GM04503 (cell line): ENCODE measurements at regions not wholly inside any gene's neighbourhood (a gene's known extent, or its start where the extent isn't known, plus 50 kb on each side); places are given as distances from the start of the nearest gene placed in this dataset.
"Not testable (repeated sequence)": the region's sequence is repeated elsewhere in the genome, so short reads cannot be mapped to it uniquely, and the experiment has no call there.

Source experiments
- DNase-seq: peaks from one replicate; pipeline ENCODE4 v3.0.0-alpha.2; 2012; ENCODE audit warnings: low read depth

GRCh38 chr2:87540242-87540641 is 207.6 kb upstream of the PLGLB2 start:
- DNase-seq: not testable (repeated sequence)

- not testable (repeated sequence) for DNase-seq
Observed at GRCh38 chr2:87542599-87543174, 205.2 kb upstream of the PLGLB2 start.

DNA sequence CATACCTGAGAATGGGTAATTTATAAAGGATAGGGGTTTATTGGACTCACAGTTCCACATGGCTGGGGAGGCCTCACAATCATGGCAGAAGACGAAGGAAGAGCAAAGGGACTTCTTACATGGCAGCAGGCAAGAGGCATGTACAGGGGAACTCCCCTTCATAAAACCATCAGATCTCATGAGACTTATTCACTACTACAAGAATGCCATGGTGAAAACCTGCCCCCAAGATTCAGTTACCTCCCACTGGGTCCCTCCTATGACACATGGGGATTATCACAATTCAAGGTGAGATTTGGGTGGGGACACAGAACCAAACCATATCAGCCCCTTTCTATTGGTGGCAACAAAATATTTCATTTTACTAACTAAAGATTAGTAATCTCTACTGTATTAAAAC is 204.1 kb upstream of the PLGLB2 start:
- not testable (repeated sequence) for DNase-seq

DNA sequence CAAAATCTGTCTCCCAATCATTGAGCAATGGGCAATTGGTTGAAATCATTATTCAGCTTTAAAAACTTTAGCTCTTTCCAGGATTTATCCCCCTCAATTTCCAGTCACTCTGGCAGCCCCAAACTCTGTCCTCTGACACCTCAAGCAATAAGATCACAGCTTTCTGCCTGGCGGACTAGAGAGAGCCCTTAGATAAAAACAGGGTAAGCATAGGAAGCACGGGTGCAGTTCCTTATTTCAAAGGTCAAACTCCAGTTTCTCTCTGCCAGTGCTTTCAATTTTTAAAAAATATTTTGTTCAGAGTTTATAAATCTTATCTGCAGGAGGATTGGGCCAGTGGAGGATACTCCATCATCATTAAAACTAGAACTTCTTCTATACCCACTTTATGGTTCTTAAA is 200.8 kb upstream of the PLGLB2 start:
- DNase-seq: not testable (repeated sequence)

- not testable (repeated sequence) for DNase-seq
Observed at GRCh38 chr2:87547966-87548365, 199.9 kb upstream of the PLGLB2 start.

DNA sequence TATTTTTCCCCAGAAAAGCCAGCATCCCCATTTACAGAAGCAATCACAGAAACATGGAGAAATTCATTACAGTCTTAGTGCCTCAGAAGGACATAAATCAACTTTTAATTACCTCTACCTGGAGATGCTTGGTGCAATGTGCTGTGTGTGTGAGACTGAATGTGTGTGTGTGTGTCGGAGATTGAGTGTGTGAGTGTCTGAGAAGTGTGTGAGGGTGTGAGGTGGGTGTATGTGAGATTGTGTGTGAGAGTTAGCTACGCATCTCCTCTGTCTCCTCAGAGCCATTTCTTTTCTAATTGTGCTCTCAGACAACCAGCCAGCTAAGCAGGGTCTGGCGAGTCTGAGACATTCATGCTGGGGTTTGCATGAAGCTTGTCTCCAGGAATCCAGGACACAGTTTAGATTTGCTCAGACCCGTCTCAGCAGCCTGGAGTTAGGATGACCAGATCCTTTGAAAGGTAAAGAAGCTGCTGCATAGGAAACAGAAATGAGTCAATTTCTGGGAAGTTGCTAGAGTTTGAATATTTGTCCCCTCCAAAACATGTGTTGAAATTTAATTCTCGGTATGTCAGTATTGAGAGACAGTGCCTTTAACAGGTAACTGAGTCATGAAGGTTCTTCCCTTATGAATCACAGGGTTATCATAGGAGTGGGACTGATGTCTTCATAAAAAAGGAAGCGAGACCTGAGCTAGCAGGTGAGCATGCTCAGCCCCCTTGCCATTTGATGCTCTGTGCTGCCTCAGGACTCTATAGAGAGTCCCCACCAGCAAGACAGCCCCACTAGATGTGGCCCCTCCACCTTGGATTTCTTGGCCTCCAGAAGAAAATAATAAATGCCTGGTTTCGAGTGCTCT is 199.0 kb upstream of the PLGLB2 start:
- DNase-seq: not testable (repeated sequence)

DNA sequence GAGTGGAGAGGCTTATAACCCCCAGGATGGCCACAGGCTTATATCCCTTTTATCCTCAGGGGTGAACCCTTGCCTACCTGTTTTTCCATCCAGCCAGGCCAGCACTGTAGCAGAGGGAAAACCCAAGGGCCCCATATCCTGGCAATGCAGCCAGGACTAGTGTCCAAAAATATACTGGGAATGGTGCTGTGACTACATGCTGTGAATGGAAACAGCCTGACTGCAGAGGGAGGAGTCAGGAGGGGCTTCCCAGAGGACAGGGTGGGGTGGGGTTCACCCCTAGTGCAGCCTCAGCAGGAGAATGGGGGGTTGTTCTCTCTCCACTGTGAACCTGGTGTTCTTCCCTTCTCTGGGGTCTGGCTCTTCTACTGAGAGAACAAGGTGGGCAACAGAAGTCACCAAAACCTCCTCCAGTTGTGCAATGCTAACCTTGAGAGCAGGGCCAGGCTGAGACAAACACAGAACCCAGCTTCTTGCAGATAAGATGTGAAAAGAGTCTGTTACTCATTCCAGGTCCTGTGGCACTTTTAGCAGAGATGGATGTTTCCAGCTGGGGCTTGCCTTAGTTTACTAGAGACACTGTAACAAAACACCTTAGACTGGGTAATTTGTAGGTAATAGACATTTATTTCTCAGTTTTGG is 198.2 kb upstream of the PLGLB2 start:
- not testable (repeated sequence) for DNase-seq

- not testable (repeated sequence) for DNase-seq
Observed at GRCh38 chr2:87554678-87555077, 193.2 kb upstream of the PLGLB2 start.

GRCh38 chr2:87555082-87555481 is 192.8 kb upstream of the PLGLB2 start:
- not testable (repeated sequence) for DNase-seq

DNA sequence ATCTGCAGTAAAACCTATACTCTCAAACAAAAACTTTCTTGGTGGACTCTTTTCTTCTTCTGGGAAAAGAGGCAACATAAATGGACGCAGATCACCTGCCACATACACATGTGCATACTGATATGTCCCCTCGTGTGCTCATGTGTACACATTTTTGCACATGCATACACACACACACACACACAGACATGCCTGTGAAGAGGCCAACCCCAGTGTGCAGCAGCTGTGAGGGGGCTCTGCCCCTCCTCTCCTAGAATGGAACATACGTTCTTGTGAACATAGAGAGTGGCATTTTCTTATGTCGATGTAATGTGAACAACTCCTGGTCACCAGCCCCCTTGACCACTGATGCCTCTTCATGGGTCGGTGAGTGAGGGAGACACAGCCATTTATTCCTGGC is 188.9 kb upstream of the PLGLB2 start:
- not testable (repeated sequence) for DNase-seq

GRCh38 chr2:87559735-87560134 is 188.2 kb upstream of the PLGLB2 start:
- not testable (repeated sequence) for DNase-seq

DNA sequence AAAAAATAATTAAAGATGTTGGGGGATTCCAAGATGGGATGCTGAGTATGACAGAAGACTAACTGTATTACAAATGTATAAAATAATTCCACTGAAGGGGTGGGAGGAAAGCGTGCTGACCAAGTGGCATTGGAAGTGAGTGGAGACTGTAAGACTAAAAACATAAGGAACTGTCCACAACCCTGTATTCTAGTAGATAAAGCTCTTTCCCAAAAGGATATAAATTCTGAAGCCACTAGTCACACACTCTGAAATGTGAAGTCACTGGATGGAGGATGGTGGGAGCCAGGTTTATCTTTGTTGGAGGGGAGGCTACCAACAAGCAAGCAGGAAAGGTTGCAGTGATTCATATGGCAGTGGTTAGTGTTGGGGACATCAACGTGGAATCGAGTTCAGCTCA is 182.8 kb upstream of the PLGLB2 start:
- not testable (repeated sequence) for DNase-seq

- not testable (repeated sequence) for DNase-seq
Observed at GRCh38 chr2:87566531-87566930, 181.4 kb upstream of the PLGLB2 start.

- not testable (repeated sequence) for DNase-seq
Observed at GRCh38 chr2:87567093-87567492, 180.8 kb upstream of the PLGLB2 start.

DNA sequence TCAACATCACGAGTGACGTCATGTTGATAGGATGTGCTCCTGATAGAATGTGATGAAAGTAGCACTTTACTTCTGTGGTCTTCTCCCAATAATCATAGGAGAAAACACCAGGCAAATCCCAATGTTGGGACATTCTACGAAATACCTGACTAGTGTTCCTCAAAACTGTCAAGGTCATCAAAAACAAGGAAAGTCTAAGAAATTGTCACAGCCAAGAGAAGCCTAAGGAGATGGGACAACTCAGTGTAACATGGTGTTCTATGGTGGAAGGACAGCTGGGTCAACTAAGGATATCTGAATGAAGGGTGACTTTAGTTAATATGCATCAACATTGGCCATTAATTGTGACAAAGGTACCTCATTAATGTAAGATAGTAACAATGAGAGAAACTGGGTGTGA is 180.0 kb upstream of the PLGLB2 start:
- not testable (repeated sequence) for DNase-seq

DNA sequence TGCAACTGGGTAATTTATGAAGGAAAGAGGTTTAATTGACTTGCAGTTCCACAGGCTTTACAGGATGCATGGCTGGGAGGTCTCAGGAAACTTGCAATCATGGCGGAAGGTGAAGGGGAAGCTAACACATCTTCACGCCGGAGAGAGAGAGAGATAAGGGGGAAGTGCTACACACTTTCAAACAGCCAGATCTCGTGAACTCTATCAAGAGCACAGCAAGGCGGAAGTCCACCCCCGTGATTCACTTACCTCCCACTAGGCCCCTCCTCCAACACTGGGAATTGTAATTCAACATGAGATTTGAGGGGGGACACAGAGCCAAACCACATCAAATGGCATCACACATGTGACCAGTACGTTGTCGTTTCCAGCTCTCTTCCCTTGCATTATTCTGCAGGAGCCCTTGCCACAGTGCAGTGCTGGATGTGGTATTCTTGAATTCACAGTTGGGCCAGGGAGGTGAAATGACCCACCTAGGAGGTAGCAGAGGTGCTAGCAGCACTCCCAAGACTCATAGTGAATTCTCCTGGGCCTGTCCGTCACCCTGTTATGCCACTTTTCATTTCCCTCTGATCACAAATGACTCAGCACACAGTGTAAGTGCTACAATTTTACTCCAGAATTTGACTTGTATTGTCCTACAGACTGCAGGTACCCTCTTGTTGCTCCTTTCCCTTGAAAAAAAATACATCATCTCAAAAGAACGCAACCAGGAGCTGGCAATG is 179.2 kb upstream of the PLGLB2 start:
- DNase-seq: not testable (repeated sequence)

GRCh38 chr2:87569689-87570397 is 178.0 kb upstream of the PLGLB2 start:
- DNase-seq: not testable (repeated sequence)

- DNase-seq: not testable (repeated sequence)
Observed at GRCh38 chr2:87571889-87572465, 175.9 kb upstream of the PLGLB2 start.

- not testable (repeated sequence) for DNase-seq
Observed at GRCh38 chr2:87572906-87573305, 175.0 kb upstream of the PLGLB2 start.

GRCh38 chr2:87573386-87574192 is 174.3 kb upstream of the PLGLB2 start:
- DNase-seq: not testable (repeated sequence)
